ENCODE measurements at regions not wholly inside any gene's neighbourhood (a gene's known extent, or its start where the extent isn't known, plus 50 kb on each side); places are given as distances from the start of the nearest gene placed in this dataset.

DNA sequence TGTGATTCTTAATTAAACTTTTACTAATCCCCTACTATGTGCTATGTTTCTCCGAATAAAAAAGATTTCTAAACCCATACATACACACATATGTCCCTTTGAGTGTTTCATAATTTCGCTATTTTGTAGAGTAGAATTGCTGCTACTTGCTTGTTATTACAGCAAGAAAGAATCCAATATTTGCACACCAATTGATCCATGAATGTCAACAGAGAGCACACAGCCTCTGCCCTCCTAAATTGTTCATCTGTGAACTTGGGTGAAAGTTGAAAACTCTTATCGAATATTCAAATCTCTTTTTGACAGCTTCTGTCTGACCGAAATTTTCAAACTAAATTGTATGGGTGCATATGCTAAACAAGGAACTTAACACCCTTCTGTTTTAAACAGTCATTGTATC, 83.4 kb upstream of the RASEF start:
- peaks cover 18% of the 10 kb centered on the region for H3K9me3 Mint-ChIP-seq
- H3K4me3 Mint-ChIP-seq, result no peak overlapping the region
- H3K4me1 Mint-ChIP-seq, result no peaks in the 10 kb centered on the region
- no peak for DNase-seq (ENCODE audit: low spot score in 2 of 2, unreplicated experiment in 2 of 2)
- no peaks in the 10 kb centered on the region for H3K36me3 Mint-ChIP-seq
- peaks cover 32% of the 10 kb centered on the region for H3K27me3 Mint-ChIP-seq (ENCODE audit: low read depth)
- H3K27ac Mint-ChIP-seq, result no peak overlapping the region
- TF ChIP-seq, protein P1, sequence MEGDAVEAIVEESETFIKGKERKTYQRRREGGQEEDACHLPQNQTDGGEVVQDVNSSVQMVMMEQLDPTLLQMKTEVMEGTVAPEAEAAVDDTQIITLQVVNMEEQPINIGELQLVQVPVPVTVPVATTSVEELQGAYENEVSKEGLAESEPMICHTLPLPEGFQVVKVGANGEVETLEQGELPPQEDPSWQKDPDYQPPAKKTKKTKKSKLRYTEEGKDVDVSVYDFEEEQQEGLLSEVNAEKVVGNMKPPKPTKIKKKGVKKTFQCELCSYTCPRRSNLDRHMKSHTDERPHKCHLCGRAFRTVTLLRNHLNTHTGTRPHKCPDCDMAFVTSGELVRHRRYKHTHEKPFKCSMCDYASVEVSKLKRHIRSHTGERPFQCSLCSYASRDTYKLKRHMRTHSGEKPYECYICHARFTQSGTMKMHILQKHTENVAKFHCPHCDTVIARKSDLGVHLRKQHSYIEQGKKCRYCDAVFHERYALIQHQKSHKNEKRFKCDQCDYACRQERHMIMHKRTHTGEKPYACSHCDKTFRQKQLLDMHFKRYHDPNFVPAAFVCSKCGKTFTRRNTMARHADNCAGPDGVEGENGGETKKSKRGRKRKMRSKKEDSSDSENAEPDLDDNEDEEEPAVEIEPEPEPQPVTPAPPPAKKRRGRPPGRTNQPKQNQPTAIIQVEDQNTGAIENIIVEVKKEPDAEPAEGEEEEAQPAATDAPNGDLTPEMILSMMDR (IDR thresholded peaks at IDR 0.05; ENCODE audit: unreplicated experiment), result no peak

DNA sequence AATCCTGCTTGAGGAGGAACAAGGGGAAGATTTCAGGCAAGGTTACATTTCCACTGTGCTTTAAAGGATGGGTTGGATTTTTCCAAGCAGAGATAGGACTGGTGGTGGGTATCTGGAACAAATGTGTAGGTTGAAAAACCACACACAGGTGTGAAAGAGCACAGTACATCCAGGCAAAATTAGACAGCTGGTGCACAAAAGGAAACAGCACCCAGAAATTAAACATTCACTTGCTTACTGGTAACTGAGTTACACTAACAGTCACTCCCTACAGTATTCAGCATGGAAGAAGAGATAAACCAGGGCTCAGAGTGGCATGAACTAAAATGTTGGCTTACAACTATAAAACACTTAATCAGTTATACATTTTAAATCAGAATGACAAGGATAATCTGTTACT, 81.5 kb upstream of the RASEF start:
- H3K27ac Mint-ChIP-seq, result no peak overlapping the region
- no peaks in the 10 kb centered on the region for H3K4me1 Mint-ChIP-seq
- peaks cover 18% of the 10 kb centered on the region for H3K9me3 Mint-ChIP-seq
- TF ChIP-seq, protein P1 (IDR thresholded peaks at IDR 0.05; ENCODE audit: unreplicated experiment), result no peak
- DNase-seq (ENCODE audit: low spot score in 2 of 2, unreplicated experiment in 2 of 2), result no peak
- H3K27me3 Mint-ChIP-seq (ENCODE audit: low read depth), result peaks cover 42% of the 10 kb centered on the region
- no peak overlapping the region for H3K4me3 Mint-ChIP-seq
- H3K36me3 Mint-ChIP-seq, result no peaks in the 10 kb centered on the region

DNA sequence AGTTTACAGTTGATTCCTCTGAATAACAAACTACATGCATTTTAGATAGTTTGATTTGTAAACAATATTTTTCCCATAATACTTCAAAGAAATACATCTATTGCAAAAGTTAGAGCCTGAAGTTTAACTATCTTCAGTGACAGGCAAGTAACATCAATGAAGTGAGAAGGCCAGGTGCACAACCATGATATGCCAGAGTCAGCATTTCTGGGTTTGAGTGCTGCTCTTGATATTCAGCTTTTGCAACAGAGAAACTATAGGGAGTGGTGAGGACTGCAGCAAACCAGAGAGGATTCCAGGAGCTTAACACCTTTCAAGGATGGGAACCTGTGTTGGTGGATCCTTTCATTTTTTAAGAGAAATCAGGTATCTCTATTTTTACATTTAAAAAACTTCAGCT, 79.4 kb upstream of the RASEF start:
- Mint-ChIP-seq H3K27me3 (ENCODE audit: low read depth) (peaks cover 41% of the 10 kb centered on the region), H3K9me3 (peaks cover 3% of the 10 kb centered on the region), H3K36me3 (no peaks in the 10 kb centered on the region), H3K27ac (no peak overlapping the region), H3K4me3 (no peak overlapping the region), H3K4me1 (no peaks in the 10 kb centered on the region)
- no peak for DNase-seq (ENCODE audit: low spot score in 2 of 2, unreplicated experiment in 2 of 2)
- TF ChIP-seq, protein P1 (IDR thresholded peaks at IDR 0.05; ENCODE audit: unreplicated experiment), result no peak

DNA sequence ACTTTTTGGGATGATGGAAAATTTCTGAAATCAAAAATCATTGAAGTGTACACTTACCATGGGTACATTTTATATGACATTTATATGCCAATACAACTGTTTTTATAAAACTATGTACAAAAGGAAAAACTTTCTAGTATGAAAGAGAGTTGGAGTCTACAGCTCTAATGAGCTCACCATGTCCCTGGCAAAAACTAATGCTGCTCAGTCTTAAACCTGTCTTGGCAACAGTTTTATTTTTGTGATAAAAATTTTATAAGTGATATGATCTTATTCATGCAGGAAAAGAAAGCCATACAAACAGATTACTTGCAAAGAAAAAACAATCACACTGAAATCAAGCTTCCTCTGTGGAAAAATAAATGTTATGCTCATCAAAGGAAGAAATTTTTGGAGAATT, 78.9 kb upstream of the RASEF start:
- no peaks in the 10 kb centered on the region for H3K9me3 Mint-ChIP-seq
- H3K4me1 Mint-ChIP-seq, result no peaks in the 10 kb centered on the region
- no peak for DNase-seq (ENCODE audit: low spot score in 2 of 2, unreplicated experiment in 2 of 2)
- no peak overlapping the region for H3K4me3 Mint-ChIP-seq
- peaks cover 41% of the 10 kb centered on the region for H3K27me3 Mint-ChIP-seq (ENCODE audit: low read depth)
- no peaks in the 10 kb centered on the region for H3K36me3 Mint-ChIP-seq
- H3K27ac Mint-ChIP-seq, result no peak overlapping the region
- TF ChIP-seq, protein P1 (IDR thresholded peaks at IDR 0.05; ENCODE audit: unreplicated experiment), result no peak

DNA sequence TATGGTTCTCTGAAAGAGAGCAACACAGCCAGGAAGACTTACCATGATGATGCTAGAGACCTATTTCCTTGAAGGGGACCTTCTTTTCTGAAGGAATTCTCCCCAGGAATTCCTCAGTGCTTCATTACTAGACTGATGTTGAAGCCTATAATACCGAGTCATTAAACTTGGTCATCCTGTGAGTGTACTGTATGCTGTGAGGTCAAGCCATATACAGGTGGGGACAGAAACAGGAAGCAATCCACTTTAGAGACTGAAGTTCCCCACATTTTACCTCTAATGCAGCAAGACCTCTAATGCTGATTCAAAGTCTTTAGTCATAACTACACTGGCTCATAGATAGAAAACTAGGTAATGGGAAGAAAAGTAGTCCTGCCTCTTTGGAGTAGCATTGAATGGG, 77.1 kb upstream of the RASEF start:
- H3K4me1 Mint-ChIP-seq, result no peaks in the 10 kb centered on the region
- no peaks in the 10 kb centered on the region for H3K9me3 Mint-ChIP-seq
- H3K36me3 Mint-ChIP-seq, result no peaks in the 10 kb centered on the region
- no peak for DNase-seq (ENCODE audit: low spot score in 2 of 2, unreplicated experiment in 2 of 2)
- H3K27ac Mint-ChIP-seq, result no peak overlapping the region
- TF ChIP-seq, protein P1 (IDR thresholded peaks at IDR 0.05; ENCODE audit: unreplicated experiment), result no peak
- peaks cover 44% of the 10 kb centered on the region for H3K27me3 Mint-ChIP-seq (ENCODE audit: low read depth)
- no peak overlapping the region for H3K4me3 Mint-ChIP-seq
